ENCODE measurements at regions not wholly inside any gene's neighbourhood (a gene's known extent, or its start where the extent isn't known, plus 50 kb on each side); places are given as distances from the start of the nearest gene placed in this dataset.
"Not testable (repeated sequence)": the region's sequence is repeated elsewhere in the genome, so short reads cannot be mapped to it uniquely, and the experiment has no call there.

DNA sequence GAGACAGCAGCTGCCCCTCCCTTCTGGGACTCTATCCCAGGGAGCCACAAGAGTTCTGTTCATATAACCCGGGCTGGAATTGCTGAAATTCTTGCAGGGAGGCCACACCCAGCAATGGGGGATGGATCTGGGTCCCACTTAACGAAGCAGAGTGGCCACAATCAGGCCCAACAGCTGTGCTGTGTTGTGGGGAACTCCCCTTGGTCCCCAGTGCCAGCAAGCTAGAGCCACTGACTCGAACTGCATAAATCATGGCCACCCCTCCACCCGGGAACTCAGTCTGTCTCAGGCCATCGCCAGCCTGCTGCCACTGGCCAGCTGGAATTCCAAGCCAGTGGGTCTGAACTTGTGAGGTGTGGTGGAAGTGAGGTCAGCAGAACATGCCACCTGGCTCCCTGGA, 111.1 kb downstream of the KLF8 start:
- no peak for DNase-seq (ENCODE audit: low read depth)

GRCh38 chrX:56343664-56344063, 111.5 kb downstream of the KLF8 start:
- no peak for DNase-seq (ENCODE audit: low read depth)

- not testable (repeated sequence) for DNase-seq (ENCODE audit: low read depth)
Measured at GRCh38 chrX:56358145-56358544, 126.0 kb downstream of the KLF8 start.

- not testable (repeated sequence) for DNase-seq (ENCODE audit: low read depth)
Measured at GRCh38 chrX:56365171-56365570, 133.0 kb downstream of the KLF8 start.

GRCh38 chrX:56366901-56367300, 134.7 kb downstream of the KLF8 start:
- DNase-seq (ENCODE audit: low read depth): no peak

DNA sequence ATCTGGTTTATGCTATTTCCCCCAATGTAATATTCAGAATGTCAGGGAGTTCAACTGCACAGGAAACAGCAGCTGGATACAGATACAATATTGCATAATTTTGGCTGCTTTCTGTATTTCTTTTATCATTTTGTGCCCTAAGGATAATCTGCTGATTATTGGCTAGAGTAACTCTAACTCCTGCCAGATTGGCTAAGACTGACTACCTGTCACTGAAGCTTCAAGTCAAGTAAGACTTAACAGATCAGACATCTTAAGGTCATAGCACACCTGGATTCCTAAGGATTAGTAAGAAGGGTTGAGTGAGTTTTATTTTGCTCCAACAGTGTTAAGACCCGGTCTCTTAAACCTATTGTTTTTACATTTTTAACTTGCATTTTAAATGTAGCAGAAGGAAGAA, 136.8 kb downstream of the KLF8 start:
- DNase-seq (ENCODE audit: low read depth): no peak

- not testable (repeated sequence) for DNase-seq (ENCODE audit: low read depth)
Measured at GRCh38 chrX:56379984-56380780, 148.0 kb downstream of the KLF8 start.

DNA sequence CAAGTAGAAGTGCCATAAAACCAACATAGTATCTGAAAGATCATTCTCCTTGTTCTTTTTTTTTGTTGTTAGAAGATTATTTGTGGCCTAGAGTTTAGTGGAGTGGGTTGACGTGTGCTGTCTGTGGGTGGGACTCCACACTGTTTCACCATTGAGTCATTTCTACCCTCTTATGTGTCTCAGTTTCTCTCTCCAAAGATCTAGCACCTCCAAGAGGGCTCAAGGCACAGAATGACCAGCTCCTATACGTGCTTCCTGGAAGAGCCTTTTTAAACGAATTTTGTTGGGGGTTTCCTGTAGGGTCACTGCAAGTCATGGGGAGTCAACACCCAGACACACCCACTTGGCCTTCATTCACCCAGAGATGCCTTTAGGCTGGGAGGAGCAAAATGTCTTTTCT, 150.1 kb downstream of the KLF8 start:
- no peak for DNase-seq (ENCODE audit: low read depth)

- DNase-seq (ENCODE audit: low read depth): no peak
Measured at GRCh38 chrX:56385336-56385735, 153.2 kb downstream of the KLF8 start.

DNA sequence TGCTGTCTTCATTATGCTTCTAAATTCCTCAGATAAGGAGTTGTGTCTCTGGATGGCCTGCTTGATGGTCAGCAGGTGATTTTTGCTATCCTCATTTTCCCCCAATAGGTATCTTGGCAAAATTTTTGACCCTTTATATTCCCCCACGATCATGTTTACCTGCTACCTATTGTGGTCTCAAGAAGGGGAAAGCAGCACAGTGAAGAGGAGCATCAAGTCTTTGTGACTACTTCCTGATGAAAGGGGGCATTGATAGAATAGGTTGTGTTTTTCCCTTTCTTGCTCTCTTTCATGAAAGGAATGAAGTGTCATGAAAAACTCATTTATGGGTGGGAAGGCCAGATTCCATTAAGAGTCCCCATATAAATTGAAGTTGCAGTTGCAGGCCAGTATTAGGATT, 153.8 kb downstream of the KLF8 start:
- no peak for DNase-seq (ENCODE audit: low read depth)

GRCh38 chrX:56397636-56398035, 165.5 kb downstream of the KLF8 start:
- no peak for DNase-seq (ENCODE audit: low read depth)

DNA sequence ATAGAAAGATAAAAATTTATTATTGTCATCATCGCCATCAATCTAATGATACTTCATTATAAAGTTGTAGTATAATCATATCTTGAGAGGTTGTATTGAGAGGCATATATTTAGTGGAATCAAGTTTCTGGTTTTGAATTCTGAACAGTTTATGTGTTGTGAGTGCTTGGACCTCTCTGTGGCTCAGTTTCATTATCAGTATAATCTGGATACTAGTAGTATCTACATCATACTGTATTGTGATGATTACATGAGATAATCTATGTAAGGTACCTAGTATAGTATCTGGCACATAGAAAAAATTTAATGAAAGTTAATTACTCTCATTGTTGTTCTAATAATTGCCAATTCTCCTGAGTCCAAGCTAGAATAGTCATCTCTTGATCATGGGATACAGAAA, 161.2 kb upstream of the UBQLN2 start:
- no peak for DNase-seq (ENCODE audit: low read depth)

DNA sequence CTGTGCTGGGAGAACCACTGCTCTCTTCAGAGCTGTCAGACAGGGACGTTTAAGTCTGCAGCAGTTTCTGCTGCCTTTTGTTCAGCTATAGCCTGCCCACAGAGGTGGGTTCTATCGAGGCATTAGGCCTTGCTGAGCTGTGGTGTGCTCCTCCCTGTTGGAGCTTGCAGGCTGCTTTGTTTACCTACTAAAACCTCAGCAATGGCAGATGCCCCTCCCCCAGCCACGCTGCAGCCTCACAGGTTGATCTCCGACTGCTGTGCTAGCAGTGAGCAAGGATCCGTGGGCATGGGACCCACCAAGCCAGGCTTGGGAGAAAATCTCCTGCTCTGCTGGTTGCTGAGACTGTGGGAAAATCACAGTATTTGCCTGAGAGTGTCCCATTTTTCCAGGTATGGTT, 133.8 kb upstream of the UBQLN2 start:
- no peak for DNase-seq (ENCODE audit: low read depth)

- DNase-seq (ENCODE audit: low read depth): not testable (repeated sequence)
Measured at GRCh38 chrX:56451981-56452380, 111.4 kb upstream of the UBQLN2 start.

DNA sequence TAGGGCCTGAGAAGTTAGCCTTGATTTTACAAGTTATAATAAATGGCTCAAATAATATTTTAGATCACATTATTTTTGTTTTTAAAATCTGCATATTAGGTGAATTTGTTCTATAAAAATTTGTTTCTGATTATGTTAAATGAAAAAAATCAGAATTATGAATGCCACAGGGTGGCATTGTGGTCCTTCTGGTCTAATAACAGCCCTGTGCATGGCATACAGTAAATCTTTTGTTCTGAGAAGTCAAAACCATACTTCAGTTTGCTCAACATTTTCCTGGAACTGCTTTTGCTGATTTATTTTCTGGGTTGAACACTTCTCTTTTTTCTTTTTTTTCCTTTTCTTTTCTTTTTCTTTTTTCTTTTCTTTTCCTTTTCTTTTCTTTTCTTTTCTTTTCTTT, 101.0 kb upstream of the UBQLN2 start:
- DNase-seq (ENCODE audit: low read depth): no peak

GRCh38 chrX:56468441-56468840, 95.0 kb upstream of the UBQLN2 start:
- DNase-seq (ENCODE audit: low read depth): no peak

GRCh38 chrX:56494923-56495322, 68.5 kb upstream of the UBQLN2 start:
- not testable (repeated sequence) for DNase-seq (ENCODE audit: low read depth)

GRCh38 chrX:56498756-56499155, 64.7 kb upstream of the UBQLN2 start:
- no peak for DNase-seq (ENCODE audit: low read depth)

DNA sequence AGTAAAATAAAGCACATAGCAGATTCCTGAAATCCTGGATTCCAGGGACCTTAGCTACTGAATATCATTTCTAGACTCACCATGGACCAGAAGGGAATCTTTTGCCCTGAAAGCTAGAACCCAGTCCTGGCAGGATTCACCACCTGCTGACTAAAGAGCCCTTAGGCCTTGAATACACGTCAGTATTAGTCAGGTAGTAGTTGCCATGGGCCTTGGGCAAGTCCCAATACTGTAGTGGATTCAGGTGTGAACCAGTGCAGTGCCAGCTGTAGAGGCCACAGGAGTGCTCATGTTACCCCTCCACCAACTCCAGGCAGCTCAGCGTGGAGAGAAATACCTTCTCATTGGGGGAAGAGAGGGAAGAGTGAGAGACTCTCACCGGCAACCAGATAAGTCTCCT, 64.1 kb upstream of the UBQLN2 start:
- DNase-seq (ENCODE audit: low read depth): no peak

- peak; percentile 9 for DNase-seq (ENCODE audit: low read depth)
Measured at GRCh38 chrX:56503941-56504673, 59.3 kb upstream of the UBQLN2 start.

- DNase-seq (ENCODE audit: low read depth): no peak
Measured at GRCh38 chrX:56505866-56506265, 57.6 kb upstream of the UBQLN2 start.
